ENCODE measurements at regions not wholly inside any gene's neighbourhood (a gene's known extent, or its start where the extent isn't known, plus 50 kb on each side); places are given as distances from the start of the nearest gene placed in this dataset.
A peak's percentile ranks its signal among the peaks of the same experiment; 100 is the strongest.

DNA sequence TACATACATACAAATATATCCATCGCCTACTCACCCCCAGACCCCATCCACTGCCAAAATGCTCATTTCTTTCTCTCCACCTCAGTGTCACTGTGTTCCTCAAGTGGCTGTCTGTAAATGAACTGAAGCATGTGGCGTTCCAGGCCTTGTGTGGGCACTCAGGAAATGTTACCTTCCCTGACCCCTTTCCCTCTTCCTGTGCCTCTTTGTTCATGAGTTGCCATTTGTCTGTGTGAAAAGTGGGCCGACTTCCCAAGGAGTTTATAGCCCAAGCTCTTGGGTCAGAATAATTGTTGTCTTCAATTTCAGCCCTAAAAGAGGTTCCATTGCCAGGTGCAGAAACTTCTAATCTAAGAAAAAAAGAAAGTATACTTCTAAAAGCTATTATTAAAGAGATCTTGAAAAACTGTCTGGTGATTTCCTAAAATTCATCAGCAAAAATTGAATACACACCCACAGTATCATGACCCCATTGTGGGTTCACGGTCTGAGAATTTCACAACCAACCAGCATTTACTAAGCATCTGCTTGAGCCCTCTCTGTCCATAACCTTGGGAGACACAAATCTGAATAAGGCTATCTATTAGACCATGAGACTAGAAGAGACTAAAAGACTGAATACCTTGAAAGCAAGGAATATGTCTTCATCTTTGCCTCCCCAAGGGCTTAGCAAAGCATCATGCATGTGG, 201.4 kb upstream of the EEA1 start:
- no peaks in the 10 kb centered on the region for H3K9me3 ChIP-seq (replicated peaks; ENCODE audit: low read length)
- peaks cover 26% of the 10 kb centered on the region for H3K4me1 ChIP-seq (ENCODE audit: control insufficient read depth, insufficient read depth, low read length)
- no peak overlapping the region for H3K9ac ChIP-seq (ENCODE audit: low read depth, low read length)
- no peaks in the 10 kb centered on the region for H3K36me3 ChIP-seq (ENCODE audit: insufficient read depth, low read length)
- H3K4me2 ChIP-seq (ENCODE audit: low read length) = no peak overlapping the region
- H3K27me3 ChIP-seq (ENCODE audit: control insufficient read depth, insufficient read depth, low read length) = no peaks in the 10 kb centered on the region
- H3K4me3 ChIP-seq (ENCODE audit: low read length) = no peak overlapping the region

DNA sequence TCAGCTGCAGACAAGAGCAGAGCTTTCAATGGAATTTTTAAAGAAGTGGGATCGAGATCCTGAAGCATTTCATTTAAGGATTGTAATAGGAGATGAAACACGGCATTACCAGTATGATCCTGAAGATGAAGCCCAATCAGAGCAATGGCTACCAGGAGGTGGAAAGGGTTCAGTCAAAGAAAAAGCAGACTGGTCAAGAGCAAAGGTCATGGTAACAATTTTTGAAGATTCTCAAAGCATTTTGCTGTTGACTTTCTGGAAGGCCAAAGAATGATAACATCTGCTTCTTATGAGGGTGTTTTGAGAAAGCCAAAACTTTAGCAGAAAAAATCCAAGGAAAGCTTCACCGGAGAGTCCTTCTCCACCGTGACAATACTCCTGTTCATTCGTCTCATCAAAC, 204.3 kb upstream of the EEA1 start:
- H3K27me3 ChIP-seq (ENCODE audit: control insufficient read depth, insufficient read depth, low read length) = no peaks in the 10 kb centered on the region
- H3K36me3 ChIP-seq (ENCODE audit: insufficient read depth, low read length) = no peaks in the 10 kb centered on the region
- H3K4me1 ChIP-seq (ENCODE audit: control insufficient read depth, insufficient read depth, low read length) = peaks cover 38% of the 10 kb centered on the region
- no peak overlapping the region for H3K4me2 ChIP-seq (ENCODE audit: low read length)
- no peak overlapping the region for H3K4me3 ChIP-seq (ENCODE audit: low read length)
- no peak overlapping the region for H3K9ac ChIP-seq (ENCODE audit: low read depth, low read length)
- H3K9me3 ChIP-seq (replicated peaks; ENCODE audit: low read length) = no peaks in the 10 kb centered on the region

DNA sequence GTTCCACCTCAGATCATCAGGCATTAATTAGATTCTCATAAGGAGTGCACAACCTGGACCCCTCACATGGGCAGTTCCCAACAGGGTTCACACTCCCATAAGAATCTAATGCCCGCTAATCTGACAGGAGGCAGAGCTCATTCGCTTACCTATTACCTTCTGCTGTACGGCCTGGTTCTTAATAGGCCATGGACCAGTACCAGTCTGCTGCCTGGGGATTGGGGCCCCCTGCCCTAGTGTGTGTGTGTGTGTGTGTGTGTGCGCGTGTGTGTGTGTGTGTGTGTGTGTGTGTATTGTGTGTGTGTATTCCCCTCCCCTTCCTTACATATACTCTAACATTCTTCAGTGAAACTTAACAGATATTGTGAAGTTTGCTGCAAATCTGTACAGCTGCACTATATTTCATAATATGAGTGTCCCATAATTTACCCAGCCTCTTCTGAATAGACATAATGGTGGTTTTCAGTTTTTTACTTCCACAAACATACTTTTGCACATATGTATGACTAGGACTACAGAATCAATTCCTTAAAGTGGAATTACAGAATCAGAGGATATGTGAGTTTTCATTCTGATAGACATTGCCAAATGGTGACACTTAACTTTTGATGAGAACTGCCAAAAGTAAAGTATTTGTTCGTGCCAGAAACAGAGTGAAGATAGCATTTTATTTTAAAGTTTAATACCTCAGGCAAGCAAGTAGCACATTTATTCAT, 205.2 kb upstream of the EEA1 start:
- H3K36me3 ChIP-seq (ENCODE audit: insufficient read depth, low read length) = no peaks in the 10 kb centered on the region
- no peak overlapping the region for H3K4me3 ChIP-seq (ENCODE audit: low read length)
- no peak overlapping the region for H3K9ac ChIP-seq (ENCODE audit: low read depth, low read length)
- H3K27me3 ChIP-seq (ENCODE audit: control insufficient read depth, insufficient read depth, low read length) = no peaks in the 10 kb centered on the region
- no peaks in the 10 kb centered on the region for H3K9me3 ChIP-seq (replicated peaks; ENCODE audit: low read length)
- H3K4me2 ChIP-seq (ENCODE audit: low read length) = peak overlapping the region; percentile 48
- H3K4me1 ChIP-seq (ENCODE audit: control insufficient read depth, insufficient read depth, low read length) = peaks cover 38% of the 10 kb centered on the region

DNA sequence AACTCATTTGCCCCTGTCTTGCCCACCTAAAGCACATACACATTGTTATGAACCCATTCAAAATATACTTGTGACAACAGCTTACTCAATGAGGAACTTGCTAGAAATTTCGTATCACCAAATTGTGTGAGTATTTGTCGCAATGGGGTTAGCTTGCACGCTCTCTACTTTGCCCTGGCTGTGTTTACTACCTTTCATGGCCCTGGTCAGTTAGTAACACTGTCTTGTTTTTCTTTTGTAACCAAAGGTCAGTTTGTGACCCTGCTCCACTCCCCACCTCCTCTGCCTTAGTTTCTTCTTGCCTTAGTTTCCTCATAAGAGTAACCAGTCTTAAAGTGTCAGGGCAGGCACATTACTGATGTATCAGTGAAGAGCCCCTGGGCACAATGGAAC, 205.8 kb upstream of the EEA1 start:
- H3K4me3 ChIP-seq (ENCODE audit: low read length) = no peak overlapping the region
- no peaks in the 10 kb centered on the region for H3K27me3 ChIP-seq (ENCODE audit: control insufficient read depth, insufficient read depth, low read length)
- no peak overlapping the region for H3K9ac ChIP-seq (ENCODE audit: low read depth, low read length)
- no peaks in the 10 kb centered on the region for H3K9me3 ChIP-seq (replicated peaks; ENCODE audit: low read length)
- no peaks in the 10 kb centered on the region for H3K36me3 ChIP-seq (ENCODE audit: insufficient read depth, low read length)
- peaks cover 38% of the 10 kb centered on the region for H3K4me1 ChIP-seq (ENCODE audit: control insufficient read depth, insufficient read depth, low read length)
- H3K4me2 ChIP-seq (ENCODE audit: low read length) = peak overlapping the region; percentile 48

DNA sequence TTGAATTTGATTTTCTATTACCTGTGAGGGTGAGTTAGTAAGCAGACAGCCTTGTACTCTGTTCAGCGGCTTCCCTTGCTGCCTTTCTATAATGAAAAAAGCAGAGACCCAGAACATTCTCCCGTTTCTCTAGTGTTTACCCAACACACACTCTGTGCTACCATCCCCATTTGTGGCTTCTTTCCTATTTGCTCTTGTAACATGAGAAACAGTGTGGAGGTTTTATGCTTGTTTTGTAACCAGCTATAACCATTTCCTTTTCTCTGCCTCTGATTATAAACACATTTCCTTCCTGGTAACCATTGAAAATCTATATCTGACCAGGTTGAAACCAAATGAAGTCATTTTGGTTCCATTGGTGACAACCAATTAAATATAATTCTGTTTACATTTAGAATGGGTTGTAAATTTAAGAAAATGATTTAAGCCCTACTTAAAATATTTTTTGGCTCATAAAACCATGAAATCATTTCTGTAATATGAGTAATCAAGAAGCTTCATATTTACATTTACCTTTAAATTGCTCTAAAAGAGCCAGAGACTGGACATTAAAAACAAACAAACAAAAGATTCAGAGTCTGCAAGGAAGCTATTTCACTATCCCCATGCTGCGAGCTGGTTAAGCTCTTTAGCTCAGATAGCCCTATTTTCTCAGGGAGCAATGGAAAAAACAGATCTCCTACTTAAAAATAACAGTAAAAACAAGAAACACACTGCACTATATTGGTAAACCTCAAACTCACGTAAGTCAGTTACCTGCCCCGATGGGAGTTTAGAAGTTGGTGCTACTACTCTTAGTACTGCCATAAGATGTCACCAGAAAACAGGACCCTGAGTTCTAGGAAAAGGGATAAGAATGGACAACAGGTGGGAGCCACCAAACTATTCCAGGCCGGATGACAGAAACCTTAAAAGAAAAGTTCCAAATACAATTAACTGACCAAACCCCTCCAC, 206.5 kb upstream of the EEA1 start:
- H3K9me3 ChIP-seq (replicated peaks; ENCODE audit: low read length) = no peaks in the 10 kb centered on the region
- peak overlapping the region; percentile 48 for H3K4me2 ChIP-seq (ENCODE audit: low read length)
- H3K4me3 ChIP-seq (ENCODE audit: low read length) = no peak overlapping the region
- no peak overlapping the region for H3K9ac ChIP-seq (ENCODE audit: low read depth, low read length)
- no peaks in the 10 kb centered on the region for H3K36me3 ChIP-seq (ENCODE audit: insufficient read depth, low read length)
- H3K27me3 ChIP-seq (ENCODE audit: control insufficient read depth, insufficient read depth, low read length) = no peaks in the 10 kb centered on the region
- H3K4me1 ChIP-seq (ENCODE audit: control insufficient read depth, insufficient read depth, low read length) = peaks cover 38% of the 10 kb centered on the region

DNA sequence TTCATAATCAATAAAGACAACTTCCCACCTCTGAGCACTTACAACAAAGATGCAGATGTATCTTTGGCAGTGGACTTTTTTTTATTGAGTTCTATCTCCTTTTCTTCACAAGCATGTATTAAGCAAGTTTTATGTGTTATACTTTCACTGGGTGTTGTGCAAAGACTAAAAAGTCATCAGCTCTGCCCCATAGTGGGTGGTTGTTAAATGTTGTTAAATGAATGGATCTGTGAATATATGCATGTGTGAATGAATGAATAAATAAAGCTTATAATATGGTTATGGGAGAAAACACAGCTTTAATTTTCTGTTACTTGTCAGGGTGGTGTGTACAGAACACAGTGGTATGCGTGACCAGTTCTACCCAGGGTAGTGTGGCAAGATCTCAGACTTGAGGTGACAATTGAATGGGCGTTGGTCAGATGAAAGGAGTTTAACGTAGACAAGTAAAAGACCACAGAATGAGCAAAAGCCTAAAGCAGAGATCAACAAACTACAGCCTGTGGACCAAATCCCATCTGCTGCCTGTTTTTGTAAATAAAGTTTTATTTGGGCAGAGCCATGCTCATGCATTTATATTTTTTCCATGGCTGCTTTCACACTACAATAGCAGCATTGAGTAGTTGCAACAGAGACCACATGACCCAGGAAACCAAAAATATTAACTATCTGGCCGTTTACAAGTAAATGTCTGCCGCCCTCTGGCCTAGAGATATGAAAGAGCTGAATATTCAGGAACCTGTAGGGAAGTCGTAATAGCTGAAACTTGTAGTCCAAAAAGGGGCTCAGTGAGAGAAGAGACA, 207.4 kb upstream of the EEA1 start:
- no peaks in the 10 kb centered on the region for H3K36me3 ChIP-seq (ENCODE audit: insufficient read depth, low read length)
- no peaks in the 10 kb centered on the region for H3K27me3 ChIP-seq (ENCODE audit: control insufficient read depth, insufficient read depth, low read length)
- H3K9me3 ChIP-seq (replicated peaks; ENCODE audit: low read length) = no peaks in the 10 kb centered on the region
- no peak overlapping the region for H3K9ac ChIP-seq (ENCODE audit: low read depth, low read length)
- H3K4me1 ChIP-seq (ENCODE audit: control insufficient read depth, insufficient read depth, low read length) = peaks cover 38% of the 10 kb centered on the region
- no peak overlapping the region for H3K4me2 ChIP-seq (ENCODE audit: low read length)
- no peak overlapping the region for H3K4me3 ChIP-seq (ENCODE audit: low read length)

DNA sequence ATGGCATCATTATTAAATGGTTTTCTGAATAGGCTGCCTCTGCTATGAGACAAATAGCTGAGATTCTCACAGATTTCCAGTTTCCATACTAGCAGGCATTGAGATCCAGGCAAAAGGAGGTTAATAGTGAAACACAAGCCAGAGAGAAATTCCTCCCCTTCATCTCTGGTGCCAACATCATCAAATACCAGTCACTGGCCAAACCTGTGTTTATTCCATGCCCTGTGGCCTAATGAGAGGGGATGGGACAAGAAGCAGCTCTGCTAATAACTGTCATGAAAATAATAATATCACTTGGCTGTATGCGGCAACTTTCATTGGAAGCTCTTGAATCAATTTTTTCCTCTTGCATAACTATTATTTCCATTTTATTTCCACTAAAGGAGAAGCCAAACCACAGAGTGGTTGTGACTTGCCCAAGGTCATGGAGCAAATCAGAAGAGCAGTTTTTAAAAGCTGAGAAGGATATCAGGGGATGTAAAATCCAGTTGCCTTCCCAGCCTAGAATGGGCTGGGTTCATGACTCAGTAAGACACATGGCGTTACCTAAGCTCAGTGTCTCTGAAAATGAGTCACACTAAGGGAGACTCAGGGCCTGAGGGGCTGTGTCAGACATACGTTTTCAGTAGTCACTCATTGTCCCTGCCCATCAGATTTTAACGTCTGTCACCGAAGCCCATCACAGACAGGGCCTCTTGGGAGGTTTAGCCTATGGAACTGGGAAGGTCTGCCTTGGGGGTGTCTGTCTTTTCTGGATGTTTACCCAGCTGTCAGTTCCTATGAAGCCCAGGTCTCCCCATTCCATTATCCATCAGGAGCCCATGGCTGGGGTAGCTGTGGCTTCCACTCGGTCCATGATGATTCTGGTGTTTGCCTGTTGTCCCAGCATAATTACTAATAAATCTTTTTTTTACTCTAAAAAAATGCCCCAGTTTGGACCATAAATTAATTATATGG, 208.8 kb upstream of the EEA1 start:
- Histone ChIP-seq H3K4me1 (ENCODE audit: control insufficient read depth, insufficient read depth, low read length) (peaks cover 38% of the 10 kb centered on the region), H3K9me3 (replicated peaks; ENCODE audit: low read length) (no peaks in the 10 kb centered on the region), H3K27me3 (ENCODE audit: control insufficient read depth, insufficient read depth, low read length) (no peaks in the 10 kb centered on the region), H3K4me3 (ENCODE audit: low read length) (no peak overlapping the region), H3K36me3 (ENCODE audit: insufficient read depth, low read length) (no peaks in the 10 kb centered on the region), H3K9ac (ENCODE audit: low read depth, low read length) (no peak overlapping the region), H3K4me2 (ENCODE audit: low read length) (peak overlapping the region; percentile 6)

DNA sequence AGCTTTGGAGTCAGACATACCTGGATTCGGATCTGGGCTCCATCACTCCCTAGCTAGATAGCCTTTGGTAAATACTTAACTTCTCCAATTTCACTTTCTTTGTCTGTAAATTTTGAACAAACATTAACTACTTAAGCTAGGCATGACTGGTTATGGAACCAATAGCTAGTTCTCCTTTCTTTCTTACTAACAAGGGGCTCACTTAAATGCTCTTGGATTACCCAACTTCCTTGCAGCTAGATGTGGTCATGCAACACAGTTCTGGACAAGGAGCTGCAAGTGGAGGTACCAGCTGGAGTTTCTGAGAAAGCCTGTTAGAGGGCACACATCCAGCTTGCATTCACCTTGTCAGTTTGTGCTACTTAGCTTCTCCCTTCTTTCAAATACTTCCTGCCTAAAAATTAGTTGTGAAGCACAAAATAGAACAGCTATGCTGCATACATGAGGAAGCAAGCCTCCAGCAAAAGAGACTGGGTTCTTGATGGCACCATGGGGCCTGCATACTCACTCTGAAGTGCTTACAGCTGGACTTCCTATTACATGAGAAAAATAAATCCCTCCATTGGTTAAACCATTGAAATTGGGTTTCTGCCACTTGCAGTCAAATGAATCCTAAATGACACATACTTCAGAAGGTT, 210.1 kb upstream of the EEA1 start:
- Histone ChIP-seq H3K9ac (ENCODE audit: low read depth, low read length) (no peak overlapping the region), H3K4me1 (ENCODE audit: control insufficient read depth, insufficient read depth, low read length) (peaks cover 38% of the 10 kb centered on the region), H3K4me3 (ENCODE audit: low read length) (no peak overlapping the region), H3K36me3 (ENCODE audit: insufficient read depth, low read length) (no peaks in the 10 kb centered on the region), H3K27me3 (ENCODE audit: control insufficient read depth, insufficient read depth, low read length) (no peaks in the 10 kb centered on the region), H3K9me3 (replicated peaks; ENCODE audit: low read length) (no peaks in the 10 kb centered on the region), H3K4me2 (ENCODE audit: low read length) (no peak overlapping the region)

DNA sequence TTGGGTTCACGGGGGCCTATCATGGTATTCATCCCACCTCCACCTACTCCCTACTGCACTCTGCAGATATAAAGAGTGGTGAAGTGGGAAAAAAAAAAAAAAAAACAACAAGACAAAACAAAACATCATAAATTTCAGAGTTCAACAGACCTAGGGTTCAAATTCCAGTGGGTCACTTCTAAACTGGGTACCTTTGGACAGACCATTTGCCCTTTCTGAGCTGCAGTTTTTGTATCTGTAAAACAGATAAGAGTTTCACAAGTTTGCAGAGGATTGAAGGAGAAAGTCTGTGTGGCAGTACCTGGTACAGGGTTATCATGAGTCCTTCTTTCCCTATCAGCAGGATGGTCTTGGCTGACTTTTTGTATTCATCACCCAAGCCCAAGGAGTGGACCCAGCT, 211.2 kb upstream of the EEA1 start:
- peaks cover 27% of the 10 kb centered on the region for H3K4me1 ChIP-seq (ENCODE audit: control insufficient read depth, insufficient read depth, low read length)
- H3K36me3 ChIP-seq (ENCODE audit: insufficient read depth, low read length) = no peaks in the 10 kb centered on the region
- no peaks in the 10 kb centered on the region for H3K9me3 ChIP-seq (replicated peaks; ENCODE audit: low read length)
- H3K4me3 ChIP-seq (ENCODE audit: low read length) = no peak overlapping the region
- H3K9ac ChIP-seq (ENCODE audit: low read depth, low read length) = no peak overlapping the region
- no peaks in the 10 kb centered on the region for H3K27me3 ChIP-seq (ENCODE audit: control insufficient read depth, insufficient read depth, low read length)
- no peak overlapping the region for H3K4me2 ChIP-seq (ENCODE audit: low read length)

DNA sequence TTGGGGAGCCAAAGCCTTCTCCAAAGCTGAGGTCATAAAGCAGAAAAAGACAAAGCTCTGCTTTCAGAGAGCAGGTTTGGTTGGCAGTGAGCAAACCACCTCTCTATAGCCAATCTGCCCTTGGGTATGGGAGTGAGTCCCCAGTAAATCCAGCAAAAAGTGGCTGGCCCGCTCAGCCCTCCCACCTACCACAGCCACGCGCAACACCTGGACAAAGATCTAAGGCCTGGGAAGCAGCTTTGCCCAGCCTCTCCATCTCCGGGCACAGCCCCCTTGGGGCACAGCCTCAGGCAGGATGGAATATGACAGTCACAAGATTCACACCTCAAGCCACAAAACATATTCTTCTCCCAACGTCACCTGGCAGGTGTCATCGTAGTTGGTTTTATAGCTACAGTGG, 211.7 kb upstream of the EEA1 start:
- peaks cover 24% of the 10 kb centered on the region for H3K4me1 ChIP-seq (ENCODE audit: control insufficient read depth, insufficient read depth, low read length)
- no peaks in the 10 kb centered on the region for H3K36me3 ChIP-seq (ENCODE audit: insufficient read depth, low read length)
- H3K9me3 ChIP-seq (replicated peaks; ENCODE audit: low read length) = no peaks in the 10 kb centered on the region
- H3K9ac ChIP-seq (ENCODE audit: low read depth, low read length) = no peak overlapping the region
- no peak overlapping the region for H3K4me3 ChIP-seq (ENCODE audit: low read length)
- no peaks in the 10 kb centered on the region for H3K27me3 ChIP-seq (ENCODE audit: control insufficient read depth, insufficient read depth, low read length)
- H3K4me2 ChIP-seq (ENCODE audit: low read length) = no peak overlapping the region
